MM.1S (cell line): ENCODE measurements at regions not wholly inside any gene's neighbourhood (a gene's known extent, or its start where the extent isn't known, plus 50 kb on each side); places are given as distances from the start of the nearest gene placed in this dataset.

ENCODE experiments used
- DNase-seq: peaks from one replicate; pipeline ENCODE4 v3.0.0-alpha.2; 2015
- H2AFZ ChIP-seq: fragments of 300-600 bp; sonication (generic); 2 replicates; pipeline ENCODE4 v1.6.0; 2016; ENCODE audit warnings: antibody characterized with exemption, low read length
- H3F3A ChIP-seq: fragments of 300-600 bp; sonication (generic); 2 replicates; pipeline ENCODE4 v1.6.1; 2016; ENCODE audit warnings: mild to moderate bottlenecking, antibody characterized with exemption, low read length, moderate library complexity, mixed read lengths; ENCODE audit not compliant: insufficient read depth
- H3K27ac ChIP-seq: fragments of 300-600 bp; sonication (generic); 2 replicates; pipeline ENCODE4 v1.5.1; 2016; ENCODE audit warnings: mild to moderate bottlenecking, low read length
- H3K27me3 ChIP-seq: fragments of 300-600 bp; sonication (generic); replicated peaks from 2 replicates; pipeline ENCODE4 v1.6.0; 2016; ENCODE audit warnings: low read length; ENCODE audit not compliant: insufficient read depth
- H3K36me3 ChIP-seq: fragments of 300-600 bp; sonication (generic); replicated peaks from 2 replicates; pipeline ENCODE4 v1.6.1; 2016; ENCODE audit warnings: mild to moderate bottlenecking, low read length, mixed read lengths; ENCODE audit not compliant: insufficient read depth
- H3K4me1 ChIP-seq: fragments of 300-600 bp; sonication (generic); 2 replicates; pipeline ENCODE4 v1.6.1; 2016; ENCODE audit warnings: low read length, mixed read lengths
- H3K4me2 ChIP-seq: fragments of 300-600 bp; sonication (generic); 2 replicates; pipeline ENCODE4 v1.6.0; 2016; ENCODE audit warnings: low read depth, low read length
- H3K4me3 ChIP-seq: fragments of 300-600 bp; sonication (generic); 2 replicates; pipeline ENCODE4 v1.5.1; 2016; ENCODE audit warnings: low read length, mixed read lengths
- H3K79me2 ChIP-seq: fragments of 300-600 bp; sonication (generic); 2 replicates; pipeline ENCODE4 v1.6.1; 2016; ENCODE audit warnings: mixed run types, low read length, mixed read lengths
- H3K9ac ChIP-seq: fragments of 300-600 bp; sonication (generic); 2 replicates; pipeline ENCODE4 v1.6.1; 2016; ENCODE audit warnings: low read length, mixed read lengths
- H3K9me2 ChIP-seq: fragments of 300-600 bp; sonication (generic); replicated peaks from 2 replicates; pipeline ENCODE4 v1.6.1; 2016; ENCODE audit warnings: mild to moderate bottlenecking, low read length, mixed read lengths; ENCODE audit not compliant: insufficient read depth
- H3K9me3 ChIP-seq: fragments of 300-600 bp; sonication (generic); replicated peaks from 2 replicates; pipeline ENCODE4 v1.6.1; 2016; ENCODE audit warnings: mild to moderate bottlenecking, low read length, mixed read lengths; ENCODE audit not compliant: insufficient read depth
- H4K20me1 ChIP-seq: fragments of 300-600 bp; sonication (generic); 2 replicates; pipeline ENCODE4 v1.6.1; 2016; ENCODE audit warnings: mild to moderate bottlenecking, low read length, moderate library complexity, mixed read lengths; ENCODE audit not compliant: insufficient read depth
- EZH2 ChIP-seq: fragments of 300-600 bp; sonication (generic); optimal IDR thresholded peaks from 2 replicates; pipeline ENCODE3; 2017; ENCODE audit warnings: low read depth, mild to moderate bottlenecking, antibody characterized with exemption, low read length, mixed read lengths
- EZH2phosphoT487 ChIP-seq: fragments of 300-600 bp; sonication (generic); IDR thresholded peaks from 2 replicates; pipeline ENCODE4 v1.6.1; 2018; ENCODE audit warnings: antibody characterized with exemption, low read length
- TF ChIP-seq, protein P1 (sequence below): fragments of 300-600 bp; sonication (generic); IDR thresholded peaks from 2 replicates; pipeline ENCODE4 v1.5.1; 2016; ENCODE audit warnings: antibody characterized with exemption, low read length, mixed read lengths

DNA sequence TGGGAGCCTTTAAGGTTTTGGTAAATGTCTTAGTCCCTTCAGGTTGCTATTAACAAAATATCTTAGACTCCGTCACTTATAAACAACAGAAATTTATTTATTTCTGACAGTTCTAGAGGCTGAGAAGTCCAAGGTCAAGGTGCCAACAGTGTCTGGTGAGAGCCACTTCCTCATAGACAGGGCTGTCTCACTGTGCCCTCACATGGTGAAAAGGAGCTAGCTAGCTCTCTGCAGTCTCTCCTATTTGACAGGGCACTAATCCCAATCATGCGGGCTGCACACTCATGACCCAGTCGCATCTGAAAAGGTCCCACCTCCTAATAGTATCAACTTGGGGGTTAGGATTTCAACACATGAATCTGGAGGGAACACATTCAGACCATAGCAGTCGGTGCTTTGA lies 63.4 kb upstream of the KLF3 start:
- DNase-seq: no peak

DNA sequence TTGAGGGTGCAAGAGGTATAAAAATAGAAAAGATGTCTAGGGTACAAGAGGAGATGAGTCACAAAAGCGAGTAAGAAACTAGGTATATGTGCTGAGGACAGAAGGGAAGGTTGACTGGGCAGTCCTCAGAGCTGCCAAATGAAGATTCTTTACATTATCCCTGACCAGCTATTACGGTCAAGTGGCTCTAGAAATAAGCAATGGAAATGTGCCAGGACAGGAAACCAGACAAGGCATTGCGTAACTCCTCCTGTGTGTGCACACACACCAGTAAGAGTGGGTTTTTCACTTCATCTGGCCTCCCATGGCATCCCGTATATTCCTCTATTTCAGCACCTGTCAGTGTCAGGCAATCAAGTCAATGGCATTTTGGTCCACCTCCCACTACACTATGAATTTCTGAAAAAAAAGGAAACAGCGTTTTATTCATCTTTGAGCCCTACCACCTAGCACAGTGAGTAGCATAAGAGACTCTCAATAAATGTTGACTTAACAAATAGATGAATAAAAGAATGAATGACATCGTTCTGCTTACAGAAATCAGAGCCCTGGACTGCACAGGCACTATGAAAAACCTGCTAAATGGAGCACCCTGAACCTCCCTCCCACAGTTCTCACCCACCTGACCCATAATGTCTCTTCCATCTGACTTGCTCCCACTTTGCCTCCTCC lies 62.6 kb upstream of the KLF3 start:
- TF ChIP-seq EZH2phosphoT487: no peak
- TF ChIP-seq, protein P1, sequence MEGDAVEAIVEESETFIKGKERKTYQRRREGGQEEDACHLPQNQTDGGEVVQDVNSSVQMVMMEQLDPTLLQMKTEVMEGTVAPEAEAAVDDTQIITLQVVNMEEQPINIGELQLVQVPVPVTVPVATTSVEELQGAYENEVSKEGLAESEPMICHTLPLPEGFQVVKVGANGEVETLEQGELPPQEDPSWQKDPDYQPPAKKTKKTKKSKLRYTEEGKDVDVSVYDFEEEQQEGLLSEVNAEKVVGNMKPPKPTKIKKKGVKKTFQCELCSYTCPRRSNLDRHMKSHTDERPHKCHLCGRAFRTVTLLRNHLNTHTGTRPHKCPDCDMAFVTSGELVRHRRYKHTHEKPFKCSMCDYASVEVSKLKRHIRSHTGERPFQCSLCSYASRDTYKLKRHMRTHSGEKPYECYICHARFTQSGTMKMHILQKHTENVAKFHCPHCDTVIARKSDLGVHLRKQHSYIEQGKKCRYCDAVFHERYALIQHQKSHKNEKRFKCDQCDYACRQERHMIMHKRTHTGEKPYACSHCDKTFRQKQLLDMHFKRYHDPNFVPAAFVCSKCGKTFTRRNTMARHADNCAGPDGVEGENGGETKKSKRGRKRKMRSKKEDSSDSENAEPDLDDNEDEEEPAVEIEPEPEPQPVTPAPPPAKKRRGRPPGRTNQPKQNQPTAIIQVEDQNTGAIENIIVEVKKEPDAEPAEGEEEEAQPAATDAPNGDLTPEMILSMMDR: no peak
- no peak for TF ChIP-seq EZH2
- H4K20me1 ChIP-seq: no peaks in the 10 kb centered on the region
- H3K27me3 ChIP-seq: no peaks in the 10 kb centered on the region
- no peaks in the 10 kb centered on the region for H3K79me2 ChIP-seq
- no peak overlapping the region for H3K4me3 ChIP-seq
- no peak overlapping the region for H3K4me2 ChIP-seq
- H3K9me2 ChIP-seq: no peaks in the 10 kb centered on the region
- no peaks in the 10 kb centered on the region for H3K36me3 ChIP-seq
- no peak overlapping the region for H3K27ac ChIP-seq
- H3F3A ChIP-seq: no peaks in the 10 kb centered on the region
- no peaks in the 10 kb centered on the region for H3K9me3 ChIP-seq
- H2AFZ ChIP-seq: no peak overlapping the region
- no peak overlapping the region for H3K9ac ChIP-seq
- H3K4me1 ChIP-seq: no peaks in the 10 kb centered on the region
- no peak for DNase-seq

More for the DNA sequence above, 63.4 kb upstream of the KLF3 start:
- no peak overlapping the region for H3K4me2 ChIP-seq
- H3K9ac ChIP-seq: no peak overlapping the region
- H3K4me3 ChIP-seq: no peak overlapping the region
- no peaks in the 10 kb centered on the region for H3F3A ChIP-seq
- H3K27me3 ChIP-seq: no peaks in the 10 kb centered on the region
- H3K9me2 ChIP-seq: no peaks in the 10 kb centered on the region
- no peaks in the 10 kb centered on the region for H3K36me3 ChIP-seq
- TF ChIP-seq, protein P1: no peak
- no peak for TF ChIP-seq EZH2
- no peak for TF ChIP-seq EZH2phosphoT487
- no peaks in the 10 kb centered on the region for H3K79me2 ChIP-seq
- H2AFZ ChIP-seq: no peak overlapping the region
- no peak overlapping the region for H3K27ac ChIP-seq
- H3K9me3 ChIP-seq: no peaks in the 10 kb centered on the region
- no peaks in the 10 kb centered on the region for H3K4me1 ChIP-seq
- H4K20me1 ChIP-seq: no peaks in the 10 kb centered on the region

DNA sequence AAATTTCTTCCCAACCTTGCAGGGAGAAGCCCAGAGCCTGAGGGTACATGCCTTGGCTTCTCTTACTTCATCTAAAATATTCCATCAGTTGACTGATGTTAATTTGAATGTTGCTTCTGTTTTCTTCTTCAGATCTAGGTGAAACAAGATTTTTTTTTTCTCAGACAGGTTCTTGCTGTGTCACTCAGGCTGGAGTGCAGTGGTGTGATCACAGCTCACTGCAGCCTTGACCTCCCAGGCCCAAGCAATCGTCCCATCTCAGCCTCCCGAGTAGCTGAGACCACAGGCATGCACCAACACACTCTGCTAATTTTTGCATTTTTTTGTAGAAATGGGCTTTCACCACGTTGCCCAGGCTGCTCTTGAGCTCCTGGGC lies 62.1 kb upstream of the KLF3 start:
- Histone ChIP-seq H3K4me1 (no peaks in the 10 kb centered on the region), H3K79me2 (no peaks in the 10 kb centered on the region), H3K4me3 (no peak overlapping the region), H3K4me2 (no peak overlapping the region), H3K27me3 (no peaks in the 10 kb centered on the region), H3K9me3 (no peaks in the 10 kb centered on the region), H2AFZ (no peak overlapping the region), H3K9ac (no peak overlapping the region), H4K20me1 (no peaks in the 10 kb centered on the region), H3F3A (no peaks in the 10 kb centered on the region), H3K9me2 (no peaks in the 10 kb centered on the region), H3K27ac (no peak overlapping the region), H3K36me3 (no peaks in the 10 kb centered on the region)
- no peak for TF ChIP-seq EZH2phosphoT487
- TF ChIP-seq, protein P1: no peak
- TF ChIP-seq EZH2: no peak
- DNase-seq: no peak
